SKM-1 treated with dmso at 0.1 percent for 144 hours (cell line): ENCODE measurements at regions not wholly inside any gene's neighbourhood (a gene's known extent, or its start where the extent isn't known, plus 50 kb on each side); places are given as distances from the start of the nearest gene placed in this dataset.
A peak's percentile ranks its signal among the peaks of the same experiment; 100 is the strongest.

ENCODE experiments used
- DNase-seq: peaks from one replicate; lab custom pipeline; 2025; ENCODE audit not compliant: unreplicated experiment; lab: John Stamatoyannopoulos, UW

DNA sequence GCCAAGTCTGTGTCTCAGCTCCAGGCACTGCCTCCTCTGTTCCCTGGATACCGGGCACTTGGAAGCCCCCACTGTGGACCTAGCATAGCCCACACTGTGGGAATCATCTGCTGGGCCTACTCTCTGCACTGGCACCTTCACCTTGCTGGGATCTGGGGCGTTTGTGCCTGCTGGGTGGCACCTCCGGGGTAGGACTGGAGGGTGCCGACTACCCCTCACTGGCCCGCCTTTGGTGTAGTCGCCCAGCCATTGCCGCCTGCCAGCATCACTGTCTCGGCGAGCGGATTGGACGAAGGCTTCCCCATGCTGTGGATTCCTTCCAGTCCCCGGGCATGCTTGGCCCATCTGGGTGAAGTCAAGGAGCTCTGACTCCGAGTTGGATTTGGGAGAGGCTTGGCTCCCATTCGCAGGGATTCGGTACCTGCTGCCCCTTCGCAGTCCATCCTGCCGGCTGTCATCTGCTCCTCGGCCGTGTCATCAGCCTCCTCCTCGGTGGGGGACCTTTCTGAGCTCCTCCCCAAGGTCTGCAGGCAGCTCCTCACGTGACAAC is 180.6 kb upstream of the HDAC4 start:
- DNase-seq = no peak

DNA sequence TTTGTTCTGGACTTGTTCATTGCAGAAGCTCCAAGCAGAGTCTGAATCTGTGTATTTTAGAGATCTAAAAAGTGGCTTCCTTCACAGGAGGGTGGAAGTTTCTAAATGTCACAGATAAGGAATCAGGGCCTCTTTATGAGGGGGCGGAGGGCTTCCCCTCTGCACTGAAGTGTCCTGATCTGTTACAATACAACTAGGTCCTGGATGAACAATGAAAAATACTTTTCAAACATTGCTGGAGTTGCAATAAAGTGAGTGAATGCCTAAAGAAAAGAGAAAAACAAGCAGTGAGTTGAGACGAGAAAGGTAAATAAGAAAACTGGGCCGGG is 179.3 kb upstream of the HDAC4 start:
- no peak for DNase-seq

DNA sequence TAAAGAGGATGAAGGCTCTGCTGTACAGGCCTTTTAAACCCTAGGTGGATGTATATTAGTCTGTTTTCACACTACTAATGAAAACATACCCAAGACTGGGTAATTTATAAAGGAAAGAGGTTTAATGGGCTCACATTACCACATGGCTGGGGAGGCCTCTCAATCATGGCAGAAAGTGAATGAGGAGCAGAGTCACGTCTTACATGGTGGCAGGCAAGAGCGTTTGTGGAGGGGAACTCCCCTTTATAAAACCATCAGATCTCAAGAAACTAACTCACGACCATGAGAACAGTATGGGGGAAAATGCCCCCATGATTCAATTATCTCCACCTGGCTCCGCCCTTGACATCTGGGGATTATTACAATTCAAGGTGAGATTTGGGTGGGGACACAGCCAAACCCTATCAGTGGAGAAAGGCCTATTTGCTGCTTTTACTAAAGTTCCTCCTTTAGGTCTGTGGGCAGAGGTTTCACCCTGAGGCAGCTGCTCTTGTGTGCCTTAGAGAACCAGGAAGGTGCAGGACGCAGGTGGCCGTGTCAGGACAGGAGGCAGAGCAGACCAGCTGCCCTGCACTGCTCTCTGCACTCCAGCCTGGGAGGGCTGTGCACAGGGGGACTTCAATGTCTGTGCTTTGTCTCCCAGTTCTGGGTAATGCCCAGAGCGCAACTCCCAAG is 178.8 kb upstream of the HDAC4 start:
- DNase-seq = peak; percentile 33

DNA sequence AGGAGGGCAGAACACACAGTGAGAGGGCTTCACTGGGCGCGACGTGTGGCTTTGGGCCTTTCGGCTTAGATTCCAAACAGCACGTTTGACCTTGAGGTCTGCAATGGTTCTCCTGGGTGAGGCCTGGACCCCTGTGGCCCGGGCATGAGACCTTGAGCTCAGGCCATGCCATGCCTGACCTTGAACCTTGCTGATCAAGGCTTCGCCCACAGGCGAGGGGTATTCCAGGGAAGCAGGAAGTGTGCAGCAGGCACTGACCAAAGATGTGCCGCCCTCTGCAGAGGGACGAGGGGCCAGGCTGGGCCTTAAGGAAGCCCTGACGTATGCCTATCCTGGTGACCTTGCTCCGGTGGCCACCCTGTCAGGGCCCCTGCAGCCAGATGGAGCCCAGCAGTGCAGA is 178.3 kb upstream of the HDAC4 start:
- DNase-seq = no peak

GRCh38 chr2:239578381-239578780 is 177.6 kb upstream of the HDAC4 start:
- DNase-seq = no peak

- no peak for DNase-seq
Measured at GRCh38 chr2:239577935-239578334, 177.1 kb upstream of the HDAC4 start.

GRCh38 chr2:239576784-239577685 is 176.2 kb upstream of the HDAC4 start:
- no peak for DNase-seq

- DNase-seq = no peak
Measured at GRCh38 chr2:239575931-239576445, 175.2 kb upstream of the HDAC4 start.

DNA sequence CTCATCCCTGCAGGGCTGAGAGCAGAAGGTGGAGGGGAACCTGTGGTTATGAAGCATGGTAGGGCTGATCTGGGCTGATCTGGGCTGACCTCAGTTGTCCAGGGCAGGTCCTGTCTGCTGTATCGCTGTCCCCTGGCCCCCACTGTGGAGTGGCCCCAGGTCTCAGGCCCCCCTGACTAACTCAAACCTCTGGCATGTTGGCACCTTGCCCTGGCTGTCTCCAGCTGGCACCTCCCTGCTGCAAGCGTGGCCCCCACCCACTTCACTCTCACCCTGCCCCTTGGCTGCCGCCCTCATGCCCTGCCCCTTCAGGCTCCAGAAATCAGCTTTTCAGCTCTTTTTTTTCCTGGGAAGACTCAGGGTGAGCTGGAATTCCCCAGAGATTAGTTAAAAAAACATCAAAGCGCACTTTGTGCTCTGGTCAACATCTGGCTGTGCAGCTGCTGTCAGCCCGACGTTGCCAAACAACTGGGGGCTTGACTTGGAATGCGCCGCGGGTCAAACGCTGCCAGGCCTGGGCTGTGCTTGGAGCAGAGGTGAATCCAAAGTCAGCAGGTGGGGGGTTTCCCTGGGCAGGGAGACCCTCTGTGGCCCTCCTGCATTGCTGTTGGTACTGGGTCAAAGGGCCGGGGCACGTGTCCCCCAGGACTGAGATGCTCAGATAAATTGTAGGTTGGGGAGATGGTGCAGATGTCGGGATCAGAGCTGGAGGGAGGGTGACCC is 173.8 kb upstream of the HDAC4 start:
- no peak for DNase-seq

- no peak for DNase-seq
Measured at GRCh38 chr2:239574054-239574433, 173.2 kb upstream of the HDAC4 start.

GRCh38 chr2:239570971-239571520 is 170.2 kb upstream of the HDAC4 start:
- DNase-seq = no peak

DNA sequence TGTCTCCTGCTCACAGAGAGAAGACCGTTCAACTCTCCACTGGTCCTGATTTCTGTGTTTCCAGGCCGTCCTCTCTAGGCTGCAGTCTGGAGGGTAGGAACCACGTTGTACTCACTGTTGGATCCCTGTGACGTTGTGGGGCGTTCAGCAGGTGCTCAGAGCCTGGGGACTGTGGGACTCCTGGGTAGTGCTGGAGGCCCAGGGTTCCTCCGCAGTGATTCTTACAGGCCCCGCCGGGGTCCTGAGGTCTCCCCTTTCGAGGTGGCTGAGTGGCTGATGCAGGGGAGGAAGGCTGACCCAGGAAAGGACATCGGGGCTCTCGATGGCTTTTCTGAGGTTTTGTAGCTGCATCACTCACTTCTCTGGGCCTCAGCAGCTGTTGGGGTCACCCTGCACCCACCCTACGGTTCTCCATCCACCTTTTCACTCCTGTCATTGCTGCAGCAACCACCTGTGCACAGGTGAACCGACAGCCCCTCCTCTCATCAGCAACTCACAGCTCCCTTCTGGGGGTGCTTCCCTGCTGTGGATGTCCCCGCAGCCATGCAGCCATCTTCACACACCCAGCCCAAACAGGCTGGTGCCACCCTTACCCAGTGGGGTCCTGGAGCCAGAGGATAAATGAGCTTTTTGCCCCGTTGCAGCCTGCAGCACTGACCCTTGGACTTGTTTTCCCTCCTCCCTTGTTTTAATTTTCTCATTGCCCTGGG is 169.6 kb upstream of the HDAC4 start:
- no peak for DNase-seq

DNA sequence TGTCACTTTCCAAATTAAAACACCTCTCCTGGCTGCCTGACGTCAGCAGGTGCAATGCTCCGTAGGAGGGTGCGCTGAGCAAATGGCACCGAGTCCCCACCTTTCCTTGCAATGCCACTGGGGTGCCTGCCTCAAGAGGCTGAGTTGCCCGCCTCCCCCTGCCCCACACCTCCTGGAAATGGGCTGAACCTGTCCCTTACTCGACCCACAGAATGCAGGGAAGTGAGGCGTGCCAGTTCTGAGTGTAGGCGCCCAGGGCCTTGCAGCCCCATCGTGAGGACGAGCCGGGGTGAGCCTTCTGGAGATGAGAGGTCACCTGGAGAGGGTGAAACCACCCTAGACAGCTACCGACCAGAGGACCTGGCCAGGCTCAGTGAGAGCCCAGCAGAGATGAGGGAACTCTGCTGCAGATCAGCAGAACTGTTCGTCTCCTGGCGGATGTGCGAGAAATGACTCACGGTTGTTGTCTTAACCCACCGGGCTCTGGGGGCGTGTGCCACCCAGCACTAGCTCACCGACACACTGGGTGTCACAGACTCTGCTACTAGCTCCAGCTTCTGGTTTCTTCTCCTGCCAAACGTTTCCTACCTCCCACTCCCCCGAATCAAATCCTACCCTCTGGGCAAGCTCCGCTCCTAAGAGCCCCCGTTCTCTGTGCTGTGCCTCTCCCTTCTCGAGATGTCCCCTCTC is 168.7 kb upstream of the HDAC4 start:
- DNase-seq = no peak

- no peak for DNase-seq
Measured at GRCh38 chr2:239568601-239569000, 167.8 kb upstream of the HDAC4 start.

DNA sequence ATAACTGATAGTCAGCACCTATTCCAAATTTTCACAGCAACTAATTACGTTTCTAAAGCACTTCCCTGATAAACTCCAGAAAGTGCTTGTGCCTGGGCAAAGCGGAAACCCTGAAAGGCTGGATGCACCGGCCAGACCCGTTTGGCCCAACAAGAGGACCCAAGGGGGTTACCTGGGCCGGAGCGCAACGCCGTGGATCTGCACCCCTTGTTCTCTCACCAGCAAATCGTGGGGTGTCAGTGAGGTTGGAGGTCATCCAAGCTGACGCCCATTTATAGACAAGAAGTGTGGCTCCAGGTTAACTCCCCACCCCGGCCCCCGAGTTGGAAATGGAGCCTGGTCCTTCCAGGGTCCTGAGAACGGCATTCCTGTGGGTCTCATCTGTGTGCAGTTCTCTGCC is 167.0 kb upstream of the HDAC4 start:
- no peak for DNase-seq

DNA sequence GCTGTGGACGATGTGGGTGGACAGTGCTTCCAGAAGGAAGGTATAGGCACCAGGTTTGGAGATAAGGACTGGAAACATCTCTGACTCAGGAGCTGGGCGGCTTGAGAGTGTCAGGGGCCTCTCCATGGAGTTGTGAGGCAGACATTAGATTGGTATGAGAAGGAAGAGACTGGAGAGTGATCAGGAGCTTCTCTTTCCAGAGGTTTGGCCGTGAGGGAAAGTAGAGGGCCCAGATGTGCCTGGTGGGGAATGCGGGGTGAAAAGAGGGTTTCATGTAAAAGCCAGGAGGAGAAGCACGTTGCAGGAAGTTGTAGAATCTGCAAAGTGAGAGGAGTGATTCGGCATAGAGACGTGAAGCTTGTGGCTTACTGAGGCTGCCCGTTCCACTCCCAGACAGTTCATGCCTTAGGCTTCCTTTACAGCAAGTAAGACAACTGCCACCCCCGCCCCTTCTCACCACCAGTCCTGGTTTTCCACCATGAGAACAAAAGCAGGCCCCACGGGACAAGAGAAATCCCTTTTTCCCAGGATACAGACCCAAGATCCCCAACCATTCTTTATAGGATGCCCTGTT is 166.3 kb upstream of the HDAC4 start:
- no peak for DNase-seq

DNA sequence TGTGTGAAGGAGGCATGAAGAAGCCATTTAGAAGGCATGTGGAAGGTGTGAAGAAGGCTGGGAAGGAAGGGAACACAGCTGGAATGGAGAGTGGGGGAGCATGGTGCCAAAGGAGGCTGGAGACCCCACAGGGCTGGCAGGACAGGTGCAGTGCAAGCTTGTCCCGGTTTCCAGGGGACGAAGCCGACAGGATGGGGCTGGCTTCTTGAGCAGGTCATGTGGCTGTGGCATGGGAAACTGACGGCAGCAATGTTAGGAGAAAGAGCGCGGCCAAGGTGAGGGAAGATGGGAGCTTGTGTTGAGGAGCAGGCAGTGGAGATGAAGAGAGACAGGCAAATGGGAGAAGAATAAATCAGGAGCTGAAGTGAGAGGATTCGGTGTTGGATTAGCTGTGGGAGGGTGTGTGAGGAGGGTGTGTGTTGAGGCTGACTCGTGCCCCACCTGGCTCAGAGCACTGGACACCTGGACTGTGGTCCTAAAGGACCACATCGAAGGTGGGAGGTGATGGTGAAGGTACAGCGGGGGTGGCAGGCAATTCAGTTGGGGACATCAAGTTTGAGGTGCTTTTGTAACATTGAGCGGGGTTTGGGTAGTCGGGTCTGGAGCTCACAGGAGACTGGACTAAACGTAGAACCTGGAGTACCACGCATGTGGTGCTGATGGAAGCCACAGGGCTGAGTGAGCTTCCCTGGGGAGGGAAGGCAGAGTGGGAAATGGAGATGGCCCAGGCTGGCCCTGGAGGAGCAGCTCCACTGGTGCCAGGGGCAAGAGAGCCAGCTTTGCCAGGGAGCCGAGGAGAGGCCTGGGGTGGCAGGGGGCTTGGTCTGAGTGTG is 165.6 kb upstream of the HDAC4 start:
- no peak for DNase-seq

GRCh38 chr2:239564587-239564986 is 163.8 kb upstream of the HDAC4 start:
- DNase-seq = no peak

- no peak for DNase-seq
Measured at GRCh38 chr2:239563561-239563960, 162.7 kb upstream of the HDAC4 start.
